ENCODE measurements at regions not wholly inside any gene's neighbourhood (a gene's known extent, or its start where the extent isn't known, plus 50 kb on each side); places are given as distances from the start of the nearest gene placed in this dataset.
"Not testable (repeated sequence)": the region's sequence is repeated elsewhere in the genome, so short reads cannot be mapped to it uniquely, and the experiment has no call there.

DNA sequence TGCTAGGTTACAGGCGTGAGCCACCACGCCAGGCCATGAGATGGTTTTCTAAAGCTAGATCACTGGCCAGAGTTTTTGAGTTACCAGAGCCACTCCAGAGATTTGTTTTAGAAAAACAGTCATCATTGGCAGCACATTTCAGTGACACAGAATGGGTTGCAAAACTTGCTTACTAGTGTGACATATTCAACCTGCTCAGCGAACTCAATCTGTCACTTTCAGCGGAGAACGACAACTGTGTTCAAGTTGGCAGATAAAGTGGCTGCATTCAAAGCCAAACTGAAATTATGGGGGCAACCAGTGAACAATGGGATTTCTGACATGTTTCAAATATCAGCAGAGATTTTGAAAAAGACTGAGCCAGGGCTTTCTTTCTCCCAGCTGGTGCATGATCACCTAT lies 456.3 kb upstream of the ISX start:
- Mint-ChIP-seq H3K9me3 (peaks cover 11% of the 10 kb centered on the region in 2 donors), H3K36me3 (peaks cover 0 to 11% of the 10 kb centered on the region in 2 donors), H3K27ac (no peak overlapping the region)
- no peak for DNase-seq (ENCODE audit: low spot score in 2 of 2)
- ATAC-seq, result no peak

DNA sequence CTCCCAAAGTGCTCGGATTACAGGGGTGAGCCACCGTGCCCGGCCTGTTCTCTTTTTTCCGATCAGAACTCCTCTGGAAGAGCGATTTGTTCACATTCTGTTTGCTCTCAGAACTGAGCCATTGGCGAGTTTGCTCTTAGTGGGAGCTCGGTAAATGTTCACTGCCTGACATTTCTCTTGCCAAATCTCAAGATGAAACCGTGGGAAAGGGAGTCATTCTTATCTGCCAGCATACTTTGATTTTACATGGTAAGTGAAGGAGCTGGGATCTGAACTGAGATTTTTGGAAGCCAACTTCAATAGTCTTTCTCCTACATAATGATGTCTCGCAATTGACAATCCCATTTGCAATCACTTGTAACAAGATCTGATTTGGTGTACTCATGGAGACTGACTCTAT lies 445.8 kb upstream of the ISX start:
- peaks cover 0 to 3% of the 10 kb centered on the region in 2 donors for H3K9me3 Mint-ChIP-seq
- ATAC-seq, result no peak
- no peak for DNase-seq (ENCODE audit: low spot score in 2 of 2)
- H3K27ac Mint-ChIP-seq, result no peak overlapping the region
- H3K36me3 Mint-ChIP-seq, result peaks cover 0 to 5% of the 10 kb centered on the region in 2 donors

DNA sequence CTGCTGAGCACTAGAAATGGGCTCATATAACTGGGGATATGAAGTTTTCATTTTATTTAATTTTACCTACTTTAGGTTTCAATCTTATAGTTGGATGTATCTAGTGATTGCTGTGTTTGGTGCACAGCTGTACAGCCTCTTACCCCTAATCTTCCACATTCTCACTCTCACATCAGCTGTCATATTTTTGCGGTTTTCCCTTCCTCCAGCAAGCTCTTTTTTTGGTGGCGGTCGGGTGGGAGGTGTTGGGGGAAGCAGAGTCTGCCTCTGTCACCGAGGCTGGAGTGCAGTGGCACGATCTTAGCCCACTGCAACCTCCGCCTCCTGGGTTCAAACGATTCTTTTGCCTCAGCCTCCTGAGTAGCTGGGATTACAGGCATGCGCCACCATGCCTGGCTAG lies 445.1 kb upstream of the ISX start:
- DNase-seq (ENCODE audit: low spot score in 2 of 2) (no peak), ATAC-seq (no peak)
- Mint-ChIP-seq H3K27ac (no peak overlapping the region), H3K36me3 (peaks cover 0 to 5% of the 10 kb centered on the region in 2 donors), H3K9me3 (peaks cover 0 to 3% of the 10 kb centered on the region in 2 donors)

DNA sequence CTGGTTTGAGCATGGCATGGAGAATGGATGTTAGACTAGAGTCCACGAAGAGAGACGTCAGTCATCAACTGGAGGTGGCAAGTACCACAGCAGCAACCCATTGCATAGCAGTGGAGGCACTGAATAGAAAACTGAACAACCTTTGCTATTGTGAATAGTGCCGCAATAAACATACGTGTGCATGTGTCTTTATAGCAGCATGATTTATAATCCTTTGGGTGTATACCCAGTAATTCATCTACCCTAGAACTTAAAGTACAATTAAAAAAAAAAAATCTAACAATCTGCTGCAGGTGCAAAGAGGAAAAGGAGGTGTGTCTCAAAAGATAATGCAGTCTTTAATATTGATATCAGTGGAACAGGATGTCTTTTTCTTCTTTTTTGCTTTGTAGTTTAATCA lies 443.4 kb upstream of the ISX start:
- no peak for ATAC-seq
- H3K36me3 Mint-ChIP-seq, result peaks cover 0 to 11% of the 10 kb centered on the region in 2 donors
- DNase-seq (ENCODE audit: low spot score in 2 of 2), result no peak
- no peak overlapping the region for H3K27ac Mint-ChIP-seq
- peaks cover 0 to 3% of the 10 kb centered on the region in 2 donors for H3K9me3 Mint-ChIP-seq

DNA sequence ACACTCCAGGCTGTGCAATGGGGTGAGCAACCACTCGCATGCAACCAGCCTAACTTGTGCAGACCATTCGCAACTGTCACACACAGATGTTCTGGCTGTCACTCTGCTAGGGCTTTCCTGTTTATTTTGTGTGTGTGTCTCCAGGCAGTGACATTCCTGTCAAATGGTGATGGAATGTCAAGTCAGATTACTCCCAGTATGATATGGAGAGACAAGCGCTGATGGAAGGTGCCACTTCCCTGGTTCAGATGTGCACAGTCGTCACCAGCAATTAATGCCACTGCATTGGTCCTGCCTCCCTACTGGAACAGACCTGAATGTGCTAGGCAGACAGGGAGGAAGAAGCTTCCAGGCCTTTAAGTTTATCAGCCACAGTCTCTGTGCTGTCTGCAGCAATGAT lies 442.4 kb upstream of the ISX start:
- ATAC-seq, result no peak
- DNase-seq (ENCODE audit: low spot score in 2 of 2), result no peak
- H3K27ac Mint-ChIP-seq, result no peak overlapping the region
- peaks cover 0 to 11% of the 10 kb centered on the region in 2 donors for H3K36me3 Mint-ChIP-seq
- H3K9me3 Mint-ChIP-seq, result peaks cover 4 to 6% of the 10 kb centered on the region in 2 donors

DNA sequence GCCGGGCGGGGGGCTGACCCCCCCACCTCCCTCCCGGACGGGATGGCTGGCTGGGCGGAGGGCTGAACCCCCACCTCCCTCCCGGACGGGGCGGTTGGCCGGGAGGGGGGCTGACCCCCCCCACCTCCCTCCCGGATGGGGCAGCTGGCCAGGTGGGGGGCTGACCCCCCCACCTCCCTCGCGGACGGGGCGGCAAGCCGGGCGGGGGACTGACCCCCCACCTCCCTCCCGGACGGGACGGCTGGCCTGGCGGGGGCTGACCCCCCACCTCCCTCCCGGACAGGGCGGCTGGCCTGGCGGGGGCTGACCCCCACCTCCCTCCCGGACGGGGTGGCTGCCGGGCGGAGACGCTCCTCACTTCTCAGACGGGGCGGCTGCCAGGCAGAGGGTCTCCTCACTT lies 440.1 kb upstream of the ISX start:
- DNase-seq (ENCODE audit: low spot score in 2 of 2); H3K27ac Mint-ChIP-seq: not testable (repeated sequence)

DNA sequence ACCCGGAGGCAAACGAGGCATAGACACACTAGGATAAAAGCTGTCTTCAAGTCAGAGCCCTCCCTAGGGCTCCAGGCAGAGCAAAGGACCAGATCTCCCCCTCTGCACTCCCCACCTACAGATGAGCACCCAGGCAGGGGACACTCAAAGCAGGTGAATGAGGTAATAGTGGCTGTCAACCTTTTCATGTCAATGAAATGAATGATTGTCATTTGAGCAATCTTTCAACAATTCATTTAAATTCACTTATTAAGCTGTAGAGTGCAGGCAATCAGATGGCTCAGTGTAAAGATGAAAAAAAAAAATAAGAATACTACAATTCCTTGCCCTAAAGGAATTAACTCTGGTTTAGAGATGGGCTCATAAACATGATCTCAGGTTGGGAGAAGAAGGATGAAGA lies 427.8 kb upstream of the ISX start:
- Mint-ChIP-seq H3K27ac (no peak overlapping the region), H3K36me3 (no peaks in the 10 kb centered on the region), H3K9me3 (peaks cover 8 to 10% of the 10 kb centered on the region in 2 donors)
- DNase-seq (ENCODE audit: low spot score in 2 of 2) (no peak), ATAC-seq (no peak)

More for the DNA sequence above, 440.1 kb upstream of the ISX start:
- peaks cover 0 to 19% of the 10 kb centered on the region in 2 donors for H3K36me3 Mint-ChIP-seq
- H3K9me3 Mint-ChIP-seq, result peaks cover 7 to 14% of the 10 kb centered on the region in 2 donors
- not testable (repeated sequence) for ATAC-seq

DNA sequence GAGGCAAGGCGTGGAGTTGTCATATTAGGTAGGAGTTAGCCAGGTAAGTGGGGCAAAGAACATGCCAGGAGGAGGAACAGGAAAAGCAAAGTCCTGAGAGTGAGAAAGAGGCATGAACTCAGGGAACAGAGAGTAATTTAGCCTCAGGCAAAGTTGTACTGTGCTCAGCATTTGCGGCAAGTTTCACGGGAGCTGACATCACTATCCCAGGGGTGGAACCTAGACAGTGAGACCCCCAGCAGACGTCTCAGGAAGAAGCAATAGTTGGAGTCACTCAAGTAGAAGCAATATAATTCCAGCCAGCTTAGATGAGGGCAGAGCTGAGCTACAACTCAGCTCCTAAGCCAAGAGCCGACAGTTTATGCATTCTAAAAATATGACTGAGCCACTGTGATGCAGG lies 426.0 kb upstream of the ISX start:
- no peak overlapping the region for H3K27ac Mint-ChIP-seq
- H3K36me3 Mint-ChIP-seq, result no peaks in the 10 kb centered on the region
- ATAC-seq (no peak), DNase-seq (ENCODE audit: low spot score in 2 of 2) (no peak)
- peaks cover 4 to 8% of the 10 kb centered on the region in 2 donors for H3K9me3 Mint-ChIP-seq

DNA sequence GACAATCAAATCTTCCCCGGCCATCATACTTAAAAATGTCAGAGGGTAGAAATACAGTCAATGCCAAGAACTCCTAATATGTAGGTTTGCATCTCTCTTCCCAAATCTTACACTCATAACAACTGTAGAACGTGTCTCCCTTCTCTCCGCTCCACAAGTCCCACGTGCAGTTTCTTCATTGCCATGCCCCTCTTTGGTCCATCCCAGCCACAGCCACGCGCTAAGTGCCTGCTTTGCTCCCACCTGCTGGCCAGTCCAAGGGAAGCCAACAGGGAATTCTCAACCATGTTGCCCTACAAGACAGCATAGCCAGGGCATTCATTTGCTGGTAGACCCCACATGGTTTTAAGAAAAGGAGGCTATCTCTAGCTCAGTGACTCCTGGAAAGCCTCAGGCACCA lies 420.6 kb upstream of the ISX start:
- Mint-ChIP-seq H3K36me3 (no peaks in the 10 kb centered on the region), H3K27ac (no peak overlapping the region), H3K9me3 (no peaks in the 10 kb centered on the region)
- DNase-seq (ENCODE audit: low spot score in 2 of 2) (no peak), ATAC-seq (no peak)

DNA sequence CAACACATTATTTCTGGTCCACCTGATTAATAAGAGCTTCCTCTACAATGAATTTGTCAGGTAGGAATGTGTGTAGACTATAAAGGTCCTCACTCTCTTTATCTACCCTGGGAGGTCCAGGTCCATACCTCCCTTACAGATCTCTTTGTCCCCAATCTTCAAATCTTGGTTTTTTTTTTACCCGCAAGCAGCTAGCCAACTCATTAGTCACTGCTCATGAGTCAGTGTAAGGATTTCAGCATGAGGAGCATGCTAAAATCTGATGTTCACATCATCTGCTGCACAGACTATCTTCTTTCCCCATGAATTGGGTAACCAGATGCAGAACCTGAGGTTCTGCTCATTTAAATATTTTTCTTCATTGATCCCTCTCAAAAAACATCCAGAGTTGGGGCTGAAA lies 397.0 kb upstream of the ISX start:
- Mint-ChIP-seq H3K9me3 (peaks cover 0 to 8% of the 10 kb centered on the region in 2 donors), H3K27ac (no peak overlapping the region), H3K36me3 (no peaks in the 10 kb centered on the region)
- ATAC-seq, result no peak
- DNase-seq (ENCODE audit: low spot score in 2 of 2), result no peak

DNA sequence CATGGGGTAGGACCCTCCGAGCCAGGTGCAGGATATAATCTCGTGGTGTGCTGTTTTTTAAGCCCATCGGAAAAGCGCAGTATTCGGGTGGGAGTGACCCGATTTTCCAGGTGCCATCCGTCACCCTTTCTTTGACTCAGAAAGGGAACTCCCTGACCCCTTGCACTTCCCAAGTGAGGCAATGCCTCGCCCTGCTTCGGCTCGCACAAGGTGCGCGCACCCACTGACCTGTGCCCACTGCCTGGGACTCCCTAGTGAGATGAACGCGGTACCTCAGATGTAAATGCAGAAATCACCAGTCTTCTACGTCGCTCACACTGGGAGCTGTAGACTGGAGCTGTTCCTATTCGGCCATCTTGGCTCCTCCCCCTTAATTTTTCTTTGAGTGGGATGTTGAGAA lies 382.9 kb upstream of the ISX start:
- ATAC-seq; H3K9me3 Mint-ChIP-seq; DNase-seq (ENCODE audit: low spot score in 2 of 2); H3K36me3 Mint-ChIP-seq; H3K27ac Mint-ChIP-seq: not testable (repeated sequence)

DNA sequence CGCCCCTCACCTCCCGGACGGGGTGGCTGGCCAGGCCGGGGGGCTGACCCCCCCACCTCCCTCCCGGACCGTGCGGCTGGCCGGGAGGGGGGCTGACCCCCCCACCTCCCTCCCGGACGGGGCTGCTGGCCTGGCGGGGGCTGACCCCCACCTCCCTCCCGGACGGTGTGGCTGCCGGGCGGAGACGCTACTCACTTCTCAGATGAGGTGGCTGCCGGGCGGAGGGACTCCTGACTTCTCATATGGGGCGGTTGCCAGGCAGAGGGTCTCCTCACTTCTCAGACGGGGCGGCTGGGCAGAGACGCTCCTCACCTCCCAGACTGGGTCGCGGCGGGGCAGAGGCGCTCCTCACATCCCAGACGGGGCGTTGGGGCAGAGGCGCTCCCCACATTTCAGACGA lies 381.7 kb upstream of the ISX start:
- DNase-seq (ENCODE audit: low spot score in 2 of 2); H3K36me3 Mint-ChIP-seq; H3K27ac Mint-ChIP-seq; ATAC-seq; H3K9me3 Mint-ChIP-seq: not testable (repeated sequence)

DNA sequence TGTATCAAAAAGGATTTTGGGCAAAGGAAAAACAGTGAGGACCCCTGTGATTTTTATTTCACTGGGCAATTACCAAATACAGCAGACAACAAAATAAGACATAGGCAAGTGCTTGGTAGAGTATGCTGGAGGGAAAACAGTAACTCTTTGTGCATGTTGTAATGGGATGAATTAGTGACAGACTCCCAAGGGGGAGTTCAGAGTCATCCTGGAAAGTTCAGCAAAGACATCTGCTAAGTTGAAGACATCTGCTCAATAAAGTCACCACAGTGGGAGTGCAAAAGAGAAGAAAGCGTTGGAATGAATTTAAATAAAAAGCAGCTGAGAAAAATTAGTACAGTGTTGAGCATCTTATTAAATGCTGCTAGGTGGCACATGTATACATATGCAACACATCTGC lies 378.8 kb upstream of the ISX start:
- no peak for DNase-seq (ENCODE audit: low spot score in 2 of 2)
- ATAC-seq, result no peak
- no peaks in the 10 kb centered on the region for H3K36me3 Mint-ChIP-seq
- H3K27ac Mint-ChIP-seq, result no peak overlapping the region
- H3K9me3 Mint-ChIP-seq, result no peaks in the 10 kb centered on the region

DNA sequence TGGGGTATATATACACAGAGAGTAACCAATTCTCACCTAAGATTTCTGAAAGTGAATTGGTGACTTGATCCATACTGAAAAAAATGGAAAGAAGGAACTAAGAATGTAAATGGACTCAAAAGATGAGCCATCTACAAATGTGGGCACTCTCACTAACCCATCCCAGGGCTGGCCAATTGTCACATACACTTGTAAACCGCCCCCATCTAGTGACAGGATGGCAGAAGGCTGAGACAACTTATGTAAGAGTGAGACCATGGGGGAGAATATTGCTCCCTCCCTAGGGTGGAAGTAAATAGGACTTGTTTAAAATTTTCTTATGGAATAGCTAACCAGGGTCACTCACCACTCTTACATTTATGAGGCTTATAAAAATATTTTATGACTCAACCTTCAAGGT lies 377.1 kb upstream of the ISX start:
- Mint-ChIP-seq H3K27ac (no peak overlapping the region), H3K36me3 (no peaks in the 10 kb centered on the region), H3K9me3 (no peaks in the 10 kb centered on the region)
- DNase-seq (ENCODE audit: low spot score in 2 of 2) (no peak), ATAC-seq (no peak)

DNA sequence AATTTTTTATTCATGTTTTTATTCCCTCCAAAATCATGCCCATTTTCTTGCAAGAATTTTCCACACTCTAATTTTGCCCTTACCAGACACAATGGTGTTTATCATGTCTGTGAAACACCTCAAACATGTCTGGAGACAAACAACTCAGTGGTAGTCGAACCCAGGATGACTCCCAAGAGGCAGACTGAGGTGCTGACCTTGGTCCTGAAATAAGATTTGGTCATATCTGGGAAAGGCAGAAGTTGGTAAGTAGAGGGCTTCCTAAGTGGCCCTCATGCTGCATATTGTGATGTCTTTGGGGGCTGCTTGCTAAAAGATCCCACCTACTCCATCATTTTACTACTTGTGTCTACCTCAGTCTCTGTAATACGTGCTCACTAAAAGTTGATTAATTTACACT lies 369.4 kb upstream of the ISX start:
- Mint-ChIP-seq H3K27ac (no peak overlapping the region), H3K9me3 (peaks cover 8 to 11% of the 10 kb centered on the region in 2 donors), H3K36me3 (no peaks in the 10 kb centered on the region)
- ATAC-seq, result no peak
- no peak for DNase-seq (ENCODE audit: low spot score in 2 of 2)

DNA sequence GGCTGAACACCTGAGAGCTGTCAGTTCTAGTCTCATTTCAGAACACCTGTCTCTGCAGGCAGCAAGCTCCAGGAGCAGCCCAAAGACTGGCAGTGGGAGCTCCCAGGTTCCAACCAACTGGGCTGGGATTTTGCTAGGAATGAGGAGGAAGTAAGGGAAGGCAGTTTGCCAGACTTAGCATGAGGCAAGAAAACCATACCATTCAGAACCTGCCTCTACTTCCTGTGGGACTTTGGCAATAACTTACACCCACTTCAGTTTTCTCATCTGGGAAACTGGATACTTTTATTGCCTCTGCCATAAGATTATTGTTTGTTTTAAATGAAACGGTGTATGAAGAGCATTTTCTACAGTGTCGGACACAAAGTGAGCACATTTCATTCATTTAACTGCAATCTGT lies 363.7 kb upstream of the ISX start:
- H3K27ac Mint-ChIP-seq, result no peak overlapping the region
- H3K9me3 Mint-ChIP-seq, result peaks cover 3 to 7% of the 10 kb centered on the region in 2 donors
- no peak for ATAC-seq
- DNase-seq (ENCODE audit: low spot score in 2 of 2), result no peak
- H3K36me3 Mint-ChIP-seq, result no peaks in the 10 kb centered on the region

DNA sequence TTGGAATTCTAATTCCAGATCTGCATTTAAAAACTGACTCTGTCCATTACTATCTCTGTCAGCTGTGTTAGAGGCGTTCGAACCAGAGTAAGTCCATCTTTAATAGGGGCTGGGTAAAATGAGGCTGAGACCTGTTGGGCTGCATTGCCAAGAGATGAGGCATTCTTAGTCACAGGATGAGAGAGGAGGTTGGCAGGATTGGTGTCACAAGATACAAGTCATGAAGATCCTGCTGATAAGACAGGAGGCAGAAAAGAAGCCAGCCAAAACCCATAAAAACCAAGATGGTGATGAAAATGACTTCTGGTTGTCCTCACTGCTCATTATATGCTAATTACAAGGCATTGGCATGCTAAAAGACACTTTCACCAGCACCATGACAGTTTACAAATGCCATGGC lies 356.3 kb upstream of the ISX start:
- no peak for DNase-seq (ENCODE audit: low spot score in 2 of 2)
- no peak for ATAC-seq
- Mint-ChIP-seq H3K9me3 (peaks cover 22 to 23% of the 10 kb centered on the region in 2 donors), H3K36me3 (no peaks in the 10 kb centered on the region), H3K27ac (no peak overlapping the region)

DNA sequence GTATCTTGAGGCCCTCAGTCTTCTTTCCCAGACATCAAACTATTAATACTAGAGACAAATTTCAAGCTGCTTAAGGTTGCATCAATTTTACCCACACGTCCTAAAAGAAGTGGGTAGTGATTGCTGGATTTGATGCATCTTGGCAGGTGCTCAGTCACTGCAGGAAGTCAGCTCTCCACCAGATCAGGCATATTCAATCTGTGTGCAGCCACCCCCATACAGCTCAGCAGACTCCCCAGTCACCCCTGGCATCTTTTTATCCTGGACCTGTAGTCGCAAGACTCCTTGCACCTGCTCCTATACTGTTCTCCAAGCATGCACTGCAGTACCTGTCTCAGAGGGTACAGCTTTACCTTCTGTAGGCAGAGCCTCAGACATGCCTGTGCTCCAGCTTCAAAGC lies 343.1 kb upstream of the ISX start:
- Mint-ChIP-seq H3K9me3 (peaks cover 17 to 25% of the 10 kb centered on the region in 2 donors), H3K27ac (no peak overlapping the region), H3K36me3 (peaks cover 4 to 14% of the 10 kb centered on the region in 2 donors)
- DNase-seq (ENCODE audit: low spot score in 2 of 2), result no peak
- ATAC-seq, result no peak

DNA sequence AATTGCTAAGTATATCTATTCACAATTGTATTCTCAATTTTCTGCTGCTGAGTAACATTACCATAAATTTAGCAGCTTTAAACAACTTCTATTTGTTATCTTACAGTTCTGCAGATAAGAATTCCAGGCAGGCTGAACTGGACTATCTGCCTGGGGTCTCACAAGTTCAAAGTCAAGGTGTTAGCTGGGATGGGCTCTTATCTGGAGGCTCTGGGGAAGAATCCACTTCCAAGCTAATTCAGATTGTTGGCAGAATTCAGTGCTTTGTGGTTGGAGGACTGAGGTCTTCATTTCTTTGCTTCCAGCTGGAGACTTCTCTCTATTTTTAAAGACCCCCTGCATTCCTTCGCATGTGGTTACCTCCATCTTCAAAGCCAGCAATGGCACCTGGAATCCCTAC lies 329.9 kb upstream of the ISX start:
- H3K27ac Mint-ChIP-seq, result no peak overlapping the region
- ATAC-seq (no peak), DNase-seq (ENCODE audit: low spot score in 2 of 2) (no peak)
- no peaks in the 10 kb centered on the region for H3K36me3 Mint-ChIP-seq
- peaks cover 4 to 6% of the 10 kb centered on the region in 2 donors for H3K9me3 Mint-ChIP-seq
